HG03354 (cell line): ENCODE measurements at regions not wholly inside any gene's neighbourhood (a gene's known extent, or its start where the extent isn't known, plus 50 kb on each side); places are given as distances from the start of the nearest gene placed in this dataset.

ENCODE experiments used
- ATAC-seq: cut with Tn5 transposase; IDR thresholded peaks from one replicate; pipeline ENCODE4 v1.9.1; 2021; ENCODE audit warnings: mild to moderate bottlenecking; ENCODE audit not compliant: unreplicated experiment, poor library complexity, severe bottlenecking

DNA sequence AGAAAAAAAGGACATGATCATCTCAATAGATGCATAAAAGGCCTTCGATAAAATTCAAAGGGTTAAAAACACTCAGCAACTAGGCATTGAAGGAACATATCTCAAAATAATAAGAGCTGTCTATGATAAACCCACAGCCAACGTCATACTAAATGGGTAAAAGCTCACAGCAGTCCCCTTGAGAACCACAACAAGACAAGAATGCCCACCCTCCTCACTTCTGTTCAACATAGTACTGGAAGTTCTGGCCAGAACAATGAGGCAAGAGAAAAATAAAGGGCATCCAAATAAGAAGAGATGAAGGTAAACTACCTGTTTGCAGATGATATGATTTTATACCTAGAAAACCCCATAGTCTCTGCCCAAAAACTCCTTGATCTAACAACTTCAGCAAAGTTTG, 619.7 kb upstream of the LMCD1 start:
- ATAC-seq: no peak

GRCh38 chr3:7897655-7898054, 604.0 kb upstream of the LMCD1 start:
- no peak for ATAC-seq

GRCh38 chr3:7913283-7913682, 588.3 kb upstream of the LMCD1 start:
- no peak for ATAC-seq

DNA sequence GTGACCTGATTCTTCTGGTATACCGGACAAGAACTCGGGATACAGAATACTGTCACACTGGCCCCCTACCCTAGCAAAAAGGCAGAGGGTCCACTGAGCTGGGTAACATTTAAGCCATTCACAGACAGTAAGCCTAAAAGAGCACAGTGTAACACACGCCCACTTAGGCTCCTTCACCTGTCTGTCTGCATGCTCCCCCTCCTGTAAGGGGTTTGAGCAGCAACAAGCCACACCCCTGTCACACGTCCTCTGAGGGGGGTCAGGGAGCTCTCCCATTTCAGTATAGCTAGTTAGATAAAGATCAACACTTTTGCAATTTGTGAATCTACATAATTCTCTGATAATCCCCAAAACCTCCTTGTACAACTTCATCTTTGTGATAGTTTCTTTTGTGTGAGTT, 586.3 kb upstream of the LMCD1 start:
- ATAC-seq: no peak

DNA sequence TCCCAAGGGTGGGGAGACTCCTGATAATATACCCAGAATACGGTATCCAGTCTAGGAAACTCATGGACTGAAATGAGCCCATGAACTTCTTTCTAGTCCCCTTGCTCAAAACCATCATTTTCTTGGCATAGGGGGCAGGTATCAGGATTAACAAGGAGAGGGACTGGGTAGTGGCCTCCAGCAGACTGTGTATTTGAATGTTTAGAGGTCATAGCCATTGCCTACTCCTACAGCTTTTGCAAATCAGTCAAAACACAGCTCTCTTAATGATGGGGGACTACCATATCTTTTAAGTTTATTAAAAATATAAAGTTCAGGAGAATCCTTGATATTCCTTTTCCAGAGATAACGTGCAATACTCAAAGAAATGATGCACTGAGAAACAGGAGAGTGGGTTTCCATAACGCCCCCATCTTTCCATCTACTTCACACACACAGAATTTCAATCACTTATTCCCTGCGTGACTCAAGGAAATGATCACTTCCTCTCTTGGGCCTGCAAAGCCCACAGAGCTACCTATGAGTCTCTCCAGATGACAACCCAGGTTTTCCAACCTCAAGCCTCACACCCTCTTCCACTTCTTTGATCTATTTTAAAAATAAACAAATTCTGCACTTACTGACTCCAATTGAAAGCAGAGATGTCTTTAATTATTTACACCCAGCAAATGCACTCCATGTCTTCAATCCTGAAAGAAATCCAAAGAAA, 584.0 kb upstream of the LMCD1 start:
- ATAC-seq: no peak

- ATAC-seq: no peak
These were observed 581.4 kb upstream of the LMCD1 start for GRCh38 chr3:7920211-7920610.

DNA sequence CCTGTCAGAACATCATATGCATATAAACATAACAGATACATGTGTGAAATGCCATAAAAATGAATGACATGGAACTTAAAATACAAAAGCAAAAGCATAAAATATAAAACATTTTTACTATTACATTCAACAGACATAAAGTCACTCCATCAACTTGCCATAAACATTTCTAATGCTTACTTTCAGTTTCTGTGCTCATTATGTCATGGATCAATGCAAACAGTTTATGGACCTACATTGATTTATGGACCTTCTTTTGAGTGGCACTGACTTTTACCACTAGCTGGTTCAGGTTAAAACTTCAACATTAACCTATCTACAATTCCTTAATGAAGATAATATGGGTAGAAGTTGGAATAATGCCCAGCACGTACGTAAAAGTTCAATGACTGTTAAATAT, 577.4 kb upstream of the LMCD1 start:
- no peak for ATAC-seq

GRCh38 chr3:7927015-7927414, 574.6 kb upstream of the LMCD1 start:
- no peak for ATAC-seq

DNA sequence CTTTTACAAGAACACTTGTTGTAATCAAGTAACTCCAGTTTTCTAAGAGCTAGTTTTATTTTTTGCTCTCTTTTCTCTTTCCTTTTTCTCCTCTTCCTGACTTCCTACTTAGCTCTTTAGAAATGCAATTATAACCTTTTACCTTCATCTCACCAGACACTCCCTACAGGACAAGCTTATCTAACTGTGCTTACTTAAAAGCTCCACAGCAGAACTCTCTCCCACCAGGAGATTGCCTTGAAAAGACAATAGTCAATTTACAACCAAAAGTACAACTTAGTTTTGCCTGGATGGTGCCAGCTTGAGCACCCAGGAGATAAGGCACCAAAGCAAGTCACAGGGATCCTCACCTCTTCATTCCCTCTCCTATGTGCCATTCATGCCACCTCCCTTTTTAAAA, 573.8 kb upstream of the LMCD1 start:
- no peak for ATAC-seq

DNA sequence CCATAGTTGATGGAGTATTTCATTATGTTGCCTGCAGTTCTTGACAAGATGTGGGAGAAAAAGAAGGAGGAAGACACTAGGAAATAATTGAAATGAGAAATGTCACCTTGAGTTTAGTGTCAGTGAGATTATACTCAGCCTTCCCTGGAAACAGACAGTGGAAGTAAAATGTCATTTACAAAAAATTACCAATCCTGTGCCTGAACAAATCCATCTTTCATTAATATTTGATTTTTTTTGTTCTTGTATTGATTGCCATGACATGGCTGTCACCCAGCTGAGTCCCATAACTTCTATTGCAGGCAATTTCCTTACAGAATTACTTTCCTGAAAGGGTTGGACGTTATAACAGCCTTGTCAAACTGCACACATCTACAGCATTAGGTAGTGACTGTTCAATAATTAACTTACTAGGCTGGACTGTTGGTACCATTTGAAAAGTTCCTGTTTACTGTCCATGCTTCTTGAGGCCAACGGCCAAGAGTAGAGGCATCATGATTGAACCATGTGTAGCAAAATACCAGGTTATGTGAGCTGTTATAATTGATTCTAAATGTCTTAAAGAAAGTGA, 572.2 kb upstream of the LMCD1 start:
- ATAC-seq: no peak

GRCh38 chr3:7934362-7934761, 567.3 kb upstream of the LMCD1 start:
- ATAC-seq: no peak

DNA sequence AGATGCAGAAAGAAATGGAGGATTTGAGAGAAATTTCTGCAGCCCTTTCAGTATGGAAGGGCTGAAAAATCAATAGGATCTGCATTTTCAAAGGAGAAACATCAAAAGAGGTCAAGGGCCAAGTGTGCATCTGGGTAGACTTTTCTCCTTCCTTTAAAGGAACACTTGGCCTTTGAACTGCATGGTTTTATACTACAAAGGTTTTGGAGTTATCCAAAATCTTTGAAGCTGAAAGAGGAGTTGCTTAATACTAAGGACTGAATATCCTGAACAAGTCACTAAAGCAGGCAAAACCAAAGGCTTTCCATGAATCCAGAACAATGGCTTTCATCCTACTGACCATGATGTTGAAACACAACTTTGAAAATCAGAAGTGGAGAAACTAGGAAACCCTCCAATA, 553.7 kb upstream of the LMCD1 start:
- ATAC-seq: no peak

DNA sequence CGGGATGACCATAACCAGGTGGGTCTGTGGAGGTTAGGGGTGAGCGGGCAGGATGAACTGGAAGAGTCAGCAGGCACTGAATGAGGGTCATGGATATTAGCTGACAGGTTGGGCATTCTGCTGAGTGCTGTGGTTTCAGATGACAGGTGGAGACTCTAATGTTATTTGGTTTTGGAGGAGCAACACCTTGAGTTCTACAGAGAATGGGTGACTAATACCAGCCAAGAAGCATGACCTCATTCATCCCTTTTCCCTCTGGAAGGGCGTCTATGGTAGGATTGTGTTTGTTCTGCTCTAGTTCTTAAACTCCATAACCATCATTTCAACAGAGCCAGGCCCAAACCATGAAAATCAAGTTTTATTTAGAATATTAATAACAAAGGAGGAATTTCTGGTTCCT, 550.7 kb upstream of the LMCD1 start:
- ATAC-seq: no peak

DNA sequence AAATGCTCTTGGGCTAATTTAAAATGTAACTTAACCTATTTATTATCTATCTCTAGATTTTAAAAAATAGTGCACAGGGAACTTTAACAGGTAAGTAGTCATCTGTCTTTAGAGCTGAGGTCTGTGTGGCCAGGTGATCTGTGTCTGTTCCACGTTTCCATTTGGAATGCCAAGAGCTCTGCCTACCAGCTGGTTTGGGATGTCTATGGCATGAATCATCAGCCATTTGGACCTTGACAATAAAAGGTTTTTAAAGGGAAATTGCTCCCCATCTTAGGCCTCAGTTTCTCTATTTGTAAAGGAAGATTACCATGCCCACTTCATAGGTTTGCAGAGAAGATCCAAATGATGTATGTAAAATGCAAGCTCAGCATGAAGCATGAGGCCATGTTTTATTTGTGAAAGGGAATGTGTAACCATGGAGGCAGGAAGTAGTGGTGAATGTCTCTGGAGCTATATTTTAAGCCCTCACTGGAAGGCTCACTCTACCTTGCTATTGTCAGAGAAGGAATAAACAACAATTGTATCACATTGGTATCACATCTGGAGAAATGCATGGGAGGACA, 548.1 kb upstream of the LMCD1 start:
- ATAC-seq: no peak

DNA sequence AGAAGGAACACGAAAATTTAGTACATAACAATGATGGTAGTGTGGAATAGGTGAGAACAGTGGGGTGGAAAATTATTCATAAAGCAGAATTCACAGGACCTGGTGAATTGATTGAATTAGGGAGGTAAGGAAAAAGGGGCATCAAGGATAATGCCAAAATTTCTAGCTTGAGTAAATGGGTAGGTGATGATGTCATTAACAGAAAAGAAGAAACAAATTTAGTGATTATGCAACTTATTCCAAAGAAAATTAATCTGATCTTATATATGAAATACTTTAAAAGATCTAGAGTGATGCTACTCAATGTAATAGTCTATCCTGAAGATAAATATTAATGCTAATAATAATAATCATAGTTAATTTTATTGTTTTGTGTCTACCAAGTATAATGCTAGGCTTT, 544.6 kb upstream of the LMCD1 start:
- no peak for ATAC-seq

- no peak for ATAC-seq
These were observed 542.5 kb upstream of the LMCD1 start for GRCh38 chr3:7959094-7959493.

DNA sequence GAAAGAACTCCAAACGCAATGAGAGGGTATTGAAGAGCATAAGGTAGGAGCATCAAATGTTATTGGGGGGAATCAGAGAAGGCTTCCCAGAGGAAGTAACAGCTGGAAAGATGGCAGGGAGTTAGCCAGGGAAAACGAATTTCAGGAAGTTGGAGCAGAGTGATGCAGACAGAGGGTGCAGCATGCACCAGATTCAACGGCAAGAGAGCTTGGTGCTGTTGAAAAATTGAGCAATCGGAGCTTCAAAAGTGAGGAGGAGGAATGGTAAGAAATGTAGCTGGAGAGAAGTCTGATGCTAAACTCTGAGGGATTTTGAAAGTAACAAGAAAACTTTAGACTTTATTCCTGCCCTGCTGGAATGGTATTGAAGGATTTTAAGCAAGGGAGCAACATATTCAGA, 541.0 kb upstream of the LMCD1 start:
- ATAC-seq: no peak

- no peak for ATAC-seq
These were observed 539.3 kb upstream of the LMCD1 start for GRCh38 chr3:7962301-7962700.

GRCh38 chr3:7964899-7965298, 536.7 kb upstream of the LMCD1 start:
- no peak for ATAC-seq

DNA sequence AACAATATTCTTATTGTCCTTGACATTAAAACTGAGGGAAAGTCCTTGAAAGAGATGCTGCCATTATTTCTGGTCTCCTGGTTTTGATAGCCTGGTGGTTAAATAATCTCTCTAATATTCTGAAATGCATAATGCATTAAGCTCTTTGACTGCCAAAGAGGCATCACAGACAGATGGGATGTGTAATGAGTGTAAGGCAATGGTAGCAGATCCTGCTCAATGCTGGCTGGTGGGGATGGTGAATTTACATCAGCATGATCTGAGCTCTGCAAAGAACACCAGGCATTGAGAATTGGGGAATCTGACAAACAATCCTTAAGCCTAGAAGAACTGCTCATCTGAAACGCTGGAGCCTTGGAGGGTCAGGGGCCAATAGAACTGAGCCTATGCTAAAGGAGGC, 528.6 kb upstream of the LMCD1 start:
- ATAC-seq: no peak

DNA sequence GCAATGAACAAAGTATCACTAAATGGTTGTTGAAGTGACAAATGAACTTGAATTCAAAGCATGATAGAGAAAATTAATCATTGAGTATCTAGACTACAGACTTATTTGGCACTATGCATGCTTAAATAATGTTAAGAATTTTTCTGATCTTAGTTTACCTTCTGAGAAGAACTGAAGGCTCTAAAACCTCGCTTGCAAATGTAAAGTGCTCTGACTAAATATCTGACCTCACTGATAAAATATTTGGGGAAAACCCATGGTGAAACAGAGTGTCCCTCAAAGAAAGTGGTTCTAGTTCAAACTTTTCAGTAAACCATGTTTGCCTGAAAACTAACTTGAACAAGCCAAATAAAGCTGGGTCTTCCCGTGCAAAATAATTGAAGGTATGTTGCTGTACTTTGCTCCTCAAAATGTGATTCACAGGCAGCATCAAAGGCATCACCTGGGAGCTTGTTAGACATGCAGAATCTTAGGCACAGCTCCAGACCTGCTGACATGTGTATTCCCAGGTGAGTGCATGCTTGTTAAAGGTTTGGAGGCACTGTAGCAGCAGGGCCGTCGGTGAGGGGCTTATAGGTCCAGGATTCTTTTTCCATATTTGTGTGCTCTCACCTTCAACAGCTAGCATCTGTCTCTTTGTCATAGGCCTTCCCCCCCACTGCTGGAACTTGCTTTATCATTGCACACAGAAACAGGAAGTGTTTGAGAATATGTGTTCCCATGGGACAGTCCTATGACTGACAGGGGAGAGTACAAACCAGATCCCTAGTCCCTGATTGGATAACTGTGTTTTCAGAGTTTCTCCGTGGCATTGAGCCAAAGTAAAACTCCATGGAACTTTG, 524.2 kb upstream of the LMCD1 start:
- ATAC-seq: no peak
